K562 (cell line): ENCODE measurements at regions not wholly inside any gene's neighbourhood (a gene's known extent, or its start where the extent isn't known, plus 50 kb on each side); places are given as distances from the start of the nearest gene placed in this dataset.

ENCODE experiments used
- ATAC-seq: fragments of 200-7000 bp; cut with Tn5 transposase; 3 replicates; pipeline ENCODE4 v1.9.1; 2020; ENCODE audit warnings: moderate library complexity
- BruUV-seq: library from RNA; stranded (reverse); fragments of 400-500 nt; replicated peaks from 2 replicates; lab custom pipeline; 2021; lab: Mats Ljungman, UMichigan
- CTCF ChIA-PET: fragments of 300-600 bp; formaldehyde crosslinking; extraction: SDS; loops from one replicate; lab custom pipeline; 2021; ENCODE audit warnings: low intra/inter-chr PET ratio; lab: Yijun Ruan, JAX
- POLR2A ChIA-PET: fragments of 300-600, 350-650 bp; sonication (Branson Sonifier 250); formaldehyde crosslinking; extraction: SDS; loops from one replicate; lab custom pipeline; 2021; ENCODE audit warnings: antibody characterized with exemption, inconsistent platforms; lab: Yijun Ruan, JAX
- DNase-seq, 4 experiments: peaks; one replicate each; pipeline versions ENCODE4 v3.0.0 to v3.0.0-alpha.2; 2011 to 2018; ENCODE audit warnings: low spot score in 3 of 4, mixed read lengths in 3 of 4; ENCODE audit errors: extremely low read depth in 1 of 4
- FAIRE-seq: peaks from 2 replicates; lab custom pipeline; 2011; peaks lifted over from hg19 to GRCh38; lab: Jason Lieb, UNC
- H2AFZ ChIP-seq: 2 replicates; pipeline ENCODE4 v1.6.0; 2011; ENCODE audit warnings: low read depth, low read length, control low read depth, inconsistent platforms
- H3K27ac ChIP-seq: fragments of 200-600 bp; 3 replicates; pipeline ENCODE4 v1.8.0; 2011; ENCODE audit warnings: low read depth, mild to moderate bottlenecking, control low read depth, inconsistent platforms, low read length, moderate library complexity, mixed read lengths; ENCODE audit errors: extremely low read depth
- H3K27me3 ChIP-seq, 2 experiments: fragments of 300-600 bp in 1 of 2; 2 replicates in 1 of 2; 3 replicates in 1 of 2; pipeline versions ENCODE4 v1.6.0 to v1.8.0; 2011; ENCODE audit warnings: inconsistent platforms in 2 of 2, low read length in 2 of 2, mild to moderate bottlenecking in 1 of 2, mixed read lengths in 1 of 2, moderate library complexity in 1 of 2; ENCODE audit not compliant: control insufficient read depth in 2 of 2, insufficient read depth in 2 of 2
- H3K36me3 ChIP-seq: fragments of 300-600 bp; 3 replicates; pipeline ENCODE4 v1.8.0; 2011; ENCODE audit warnings: mild to moderate bottlenecking, low read length, inconsistent platforms; ENCODE audit not compliant: control insufficient read depth, insufficient read depth
- H3K4me1 ChIP-seq, 2 experiments: fragments of 200-600 bp in 1 of 2; replicated peaks in 1 of 2; 2 replicates in 1 of 2; 3 replicates in 1 of 2; pipeline versions ENCODE4 v1.5.1 to v1.8.0; 2011; ENCODE audit warnings: inconsistent platforms in 2 of 2, low read length in 2 of 2, mild to moderate bottlenecking in 1 of 2, mixed read lengths in 1 of 2, moderate library complexity in 1 of 2; ENCODE audit not compliant: control insufficient read depth in 2 of 2, insufficient read depth in 2 of 2
- H3K4me2 ChIP-seq: 2 replicates; pipeline ENCODE4 v1.6.1; 2011; ENCODE audit warnings: low read length, control low read depth, inconsistent platforms, mixed read lengths; ENCODE audit not compliant: insufficient read depth
- H3K4me3 ChIP-seq: fragments of 200-600 bp; sonication (generic), shearing (Covaris generic); 2 replicates; pipeline ENCODE4 v1.5.1; 2016; ENCODE audit warnings: control low read depth, inconsistent platforms
- H3K79me2 ChIP-seq: fragments of 200-600 bp; 3 replicates; pipeline ENCODE4 v1.8.0; 2011; ENCODE audit warnings: low read length, inconsistent platforms; ENCODE audit not compliant: control insufficient read depth, insufficient read depth
- H3K9ac ChIP-seq, 2 experiments: 2 replicates each; pipeline versions ENCODE4 v1.6.0 to v1.6.1; 2011; ENCODE audit warnings: low read depth in 2 of 2, low read length in 2 of 2, control low read depth in 1 of 2, inconsistent platforms in 1 of 2, mild to moderate bottlenecking in 1 of 2, mixed read lengths in 1 of 2; ENCODE audit not compliant: insufficient read depth in 1 of 2
- H3K9me1 ChIP-seq: one replicate; pipeline ENCODE4 v1.6.0; 2011; ENCODE audit warnings: inconsistent platforms, mild to moderate bottlenecking, low read length, moderate library complexity; ENCODE audit not compliant: control insufficient read depth, insufficient read depth
- H3K9me3 ChIP-seq: replicated peaks from 2 replicates; pipeline ENCODE4 v1.5.1; 2011; ENCODE audit warnings: low read depth, low read length, inconsistent platforms; ENCODE audit not compliant: control insufficient read depth, insufficient read depth
- H4K20me1 ChIP-seq: replicated peaks from 2 replicates; pipeline ENCODE4 v1.6.1; 2011; ENCODE audit warnings: low read length, inconsistent platforms, mixed read lengths; ENCODE audit not compliant: control insufficient read depth, insufficient read depth
- ATF4 ChIP-seq: fragments of 450-650 bp; formaldehyde crosslinking; IDR thresholded peaks from 2 replicates; pipeline ENCODE4 v1.4.0; 2022; ENCODE audit warnings: mild to moderate bottlenecking, moderate library complexity
- CBFA2T2 ChIP-seq: fragments of 450-650 bp; conservative IDR thresholded peaks from 2 replicates; pipeline ENCODE4 v1.6.1; 2017; ENCODE audit warnings: mild to moderate bottlenecking
- GTF2A2 ChIP-seq: IDR thresholded peaks from 2 replicates; pipeline ENCODE4 v1.6.1; 2016; ENCODE audit warnings: mild to moderate bottlenecking, missing genetic modification characterization, missing compliant biosample characterization
- HCFC1 ChIP-seq: IDR thresholded peaks from 2 replicates; pipeline ENCODE4 v1.6.1; 2012; ENCODE audit warnings: low read depth, low read length, improper control_type of control experiment
- MYBL2 ChIP-seq, 2 experiments: fragments of 450-650 bp in 1 of 2; sonication (generic) in 1 of 2; formaldehyde crosslinking in 1 of 2; IDR thresholded peaks; 2 replicates each; pipeline versions ENCODE4 v1.6.1 to v1.8.1; 2017 to 2022; ENCODE audit warnings: borderline replicate concordance in 1 of 2, inconsistent platforms in 1 of 2, low read depth in 1 of 2, mild to moderate bottlenecking in 1 of 2, missing genetic modification reagents in 1 of 2, moderate library complexity in 1 of 2
- POLR2G ChIP-seq: fragments of 200-400 bp; formaldehyde crosslinking; IDR thresholded peaks from 2 replicates; pipeline ENCODE4 v1.6.1; 2017; ENCODE audit warnings: low read depth, mild to moderate bottlenecking, antibody characterized with exemption, low read length, moderate library complexity
- PYGO2 ChIP-seq: fragments of 450-650 bp; IDR thresholded peaks from 2 replicates; pipeline ENCODE4 v1.6.1; 2016; ENCODE audit warnings: mild to moderate bottlenecking, missing genetic modification characterization, moderate library complexity, missing compliant biosample characterization
- SOX6 ChIP-seq: fragments of 450-650 bp; IDR thresholded peaks from 2 replicates; pipeline ENCODE4 v1.6.1; 2014; ENCODE audit warnings: mild to moderate bottlenecking
- STAT6 ChIP-seq: sonication (generic); formaldehyde crosslinking; IDR thresholded peaks from 2 replicates; pipeline ENCODE4 v1.8.1; 2023; ENCODE audit warnings: mild to moderate bottlenecking, missing genetic modification reagents
- TRIM24 ChIP-seq, 2 experiments: fragments of 450-650 bp; IDR thresholded peaks; 2 replicates each; pipeline ENCODE4 v1.6.1; 2016
- ZNF316 ChIP-seq: fragments of 450-650 bp; IDR thresholded peaks from 2 replicates; pipeline ENCODE4 v1.6.1; 2016
- ZNF347 ChIP-seq: fragments of 450-650 bp; formaldehyde crosslinking; IDR thresholded peaks from 2 replicates; pipeline ENCODE4 v1.4.0; 2020; ENCODE audit warnings: low read depth, mild to moderate bottlenecking, moderate library complexity
- ZNF57 ChIP-seq: fragments of 450-650 bp; formaldehyde crosslinking; IDR thresholded peaks from 2 replicates; pipeline ENCODE4 v1.4.0; 2020; ENCODE audit warnings: mild to moderate bottlenecking, moderate library complexity
- ZNF764 ChIP-seq: fragments of 250-450 bp; sonication (Bioruptor Pico); IDR thresholded peaks from 2 replicates; pipeline ENCODE4 v1.4.0; 2020; ENCODE audit warnings: low read depth, mild to moderate bottlenecking, moderate library complexity
- WGBS: fragments of 100-300 bp; shearing (Covaris generic); methylation state at CpG from one replicate; pipeline ENCODE4 v1.1.6; 2016; ENCODE audit warnings: low coverage, mixed read lengths; ENCODE audit not compliant: insufficient coverage; ENCODE audit errors: missing lambda C conversion rate; 5-methylcytosine and 5-hydroxymethylcytosine counted together
- in situ Hi-C: fragments of 300-500 bp; cut with MboI; formaldehyde crosslinking; loops from 4 replicates; pipeline ENCODE4 v1.15.0; 2018; ENCODE audit warnings: inconsistent platforms, mixed read lengths
- intact Hi-C: fragments of 100-400 bp; cut with micrococcal nuclease; formaldehyde crosslinking; loops from 2 replicates; pipeline ENCODE4 v1.14.2; 2022
- TF ChIP-seq, protein P1 (sequence below): sonication (generic); formaldehyde crosslinking; IDR thresholded peaks from 2 replicates; pipeline ENCODE4 v1.8.1; 2023; ENCODE audit warnings: mild to moderate bottlenecking, missing genetic modification reagents

DNA sequence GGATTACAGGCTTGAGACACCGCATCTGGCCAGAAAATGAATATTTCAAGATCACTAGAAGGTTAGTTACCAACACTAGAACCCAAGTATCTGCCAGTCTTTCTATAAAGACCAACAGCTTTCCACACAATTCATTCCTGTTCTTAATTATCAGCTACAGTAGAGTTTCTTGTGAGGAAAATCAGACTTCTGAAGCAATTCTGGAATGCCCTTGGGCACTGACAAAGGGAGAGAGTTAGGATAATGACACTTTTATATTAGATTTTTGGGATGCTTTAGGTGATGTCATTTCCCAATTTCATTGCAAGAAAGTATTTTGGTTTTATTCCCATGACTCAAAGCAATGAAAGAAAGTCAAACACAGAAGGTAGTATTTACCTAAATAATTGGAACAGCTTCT, 497.0 kb upstream of the TUSC1 start (continued):
- TF ChIP-seq, protein P1, sequence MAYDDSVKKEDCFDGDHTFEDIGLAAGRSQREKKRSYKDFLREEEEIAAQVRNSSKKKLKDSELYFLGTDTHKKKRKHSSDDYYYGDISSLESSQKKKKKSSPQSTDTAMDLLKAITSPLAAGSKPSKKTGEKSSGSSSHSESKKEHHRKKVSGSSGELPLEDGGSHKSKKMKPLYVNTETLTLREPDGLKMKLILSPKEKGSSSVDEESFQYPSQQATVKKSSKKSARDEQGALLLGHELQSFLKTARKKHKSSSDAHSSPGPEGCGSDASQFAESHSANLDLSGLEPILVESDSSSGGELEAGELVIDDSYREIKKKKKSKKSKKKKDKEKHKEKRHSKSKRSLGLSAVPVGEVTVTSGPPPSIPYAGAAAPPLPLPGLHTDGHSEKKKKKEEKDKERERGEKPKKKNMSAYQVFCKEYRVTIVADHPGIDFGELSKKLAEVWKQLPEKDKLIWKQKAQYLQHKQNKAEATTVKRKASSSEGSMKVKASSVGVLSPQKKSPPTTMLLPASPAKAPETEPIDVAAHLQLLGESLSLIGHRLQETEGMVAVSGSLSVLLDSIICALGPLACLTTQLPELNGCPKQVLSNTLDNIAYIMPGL (CRISPR knock-in tag): no peak

DNA sequence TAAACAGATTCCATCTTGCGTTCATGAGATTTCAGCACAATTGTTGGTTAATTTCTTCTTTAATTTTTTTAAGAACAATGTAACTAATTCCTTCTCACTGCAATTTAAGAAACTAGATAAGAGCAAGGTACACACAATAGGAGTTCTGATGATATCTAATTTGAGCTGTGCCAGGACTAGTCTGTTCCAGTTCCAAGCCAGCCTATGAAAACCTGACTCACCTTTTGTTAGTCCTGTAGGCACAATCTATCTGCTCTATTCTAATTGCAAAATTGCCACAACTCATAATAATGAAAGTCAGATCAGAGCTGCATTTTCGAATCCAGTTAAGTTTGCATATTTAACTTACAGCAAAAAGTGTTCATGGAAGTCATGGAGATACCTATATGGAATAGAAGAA, 494.1 kb upstream of the TUSC1 start:
- ATAC-seq: no peak
- DNase-seq: no peak
- no peaks in the 10 kb centered on the region for H4K20me1 ChIP-seq
- no peak overlapping the region for H3K4me3 ChIP-seq
- no peaks in the 10 kb centered on the region for H3K9me3 ChIP-seq
- no peaks in the 10 kb centered on the region for H3K36me3 ChIP-seq
- ChIA-PET POLR2A (no interaction called here), CTCF (no interaction called here)
- no peaks in the 10 kb centered on the region for H3K79me2 ChIP-seq
- no peak overlapping the region for H3K9ac ChIP-seq
- intact Hi-C loops: no loop called here
- H3K4me1 ChIP-seq: no peaks in the 10 kb centered on the region
- no CpG with 5 or more reads among the region's 2 CpGs for WGBS
- no peak for FAIRE-seq
- H3K4me2 ChIP-seq: no peak overlapping the region
- no peaks in the 10 kb centered on the region for H3K27me3 ChIP-seq
- in situ Hi-C loops: no loop called here
- no peak overlapping the region for H2AFZ ChIP-seq
- no peaks in the 10 kb centered on the region for H3K9me1 ChIP-seq
- no TSS peak for BruUV-seq
- no peak overlapping the region for H3K27ac ChIP-seq
- TF ChIP-seq ZNF316 (no peak), PYGO2 (no peak), MYBL2 (IDR thresholded peaks at IDR 0.05; ENCODE audit: low read depth) (no peak), MYBL2 (CRISPR knock-in tag; IDR thresholded peaks at IDR 0.05; ENCODE audit: borderline replicate concordance) (no peak), ZNF764 (CRISPR knock-in tag) (no peak), SOX6 (no peak), ZNF57 (CRISPR knock-in tag) (no peak), STAT6 (CRISPR knock-in tag) (no peak), CBFA2T2 (no peak), POLR2G (no peak), HCFC1 (no peak), TRIM24 (IDR thresholded peaks at IDR 0.05) (no peak), ZNF347 (CRISPR knock-in tag) (no peak), GTF2A2 (tag) (no peak), ATF4 (CRISPR knock-in tag) (no peak)
